22Rv1 (cell line): ENCODE measurements at regions not wholly inside any gene's neighbourhood (a gene's known extent, or its start where the extent isn't known, plus 50 kb on each side); places are given as distances from the start of the nearest gene placed in this dataset.

Experiments
- ZFX ChIP-seq: fragments of 450-650 bp; IDR thresholded peaks from 2 replicates; pipeline ENCODE4 v1.6.1; 2017; ENCODE audit warnings: antibody characterized with exemption, borderline replicate concordance
- TF ChIP-seq, protein P1 (sequence below): fragments of 450-650 bp; IDR thresholded peaks from 2 replicates; pipeline ENCODE4 v1.5.1; 2017; ENCODE audit warnings: mild to moderate bottlenecking

DNA sequence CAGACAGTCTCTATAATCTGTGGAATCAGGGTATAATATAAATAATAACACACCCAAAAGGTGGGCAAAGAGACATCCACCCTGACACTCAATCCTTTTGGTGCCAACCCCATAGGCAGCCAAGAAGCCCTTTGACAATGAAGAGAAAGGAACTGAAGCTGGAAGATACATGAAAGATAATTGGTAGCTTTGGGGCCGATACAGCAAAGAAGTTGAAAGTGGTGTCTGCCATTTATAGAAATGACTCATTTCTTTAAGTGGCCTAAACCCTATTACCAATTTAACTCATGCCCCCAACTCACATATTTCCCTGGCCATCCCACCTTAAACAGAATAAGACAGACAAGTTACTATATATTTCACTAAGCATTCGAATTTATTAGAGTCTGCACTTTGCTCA, 167.0 kb downstream of the ZC3H11B start:
- TF ChIP-seq, protein P1, sequence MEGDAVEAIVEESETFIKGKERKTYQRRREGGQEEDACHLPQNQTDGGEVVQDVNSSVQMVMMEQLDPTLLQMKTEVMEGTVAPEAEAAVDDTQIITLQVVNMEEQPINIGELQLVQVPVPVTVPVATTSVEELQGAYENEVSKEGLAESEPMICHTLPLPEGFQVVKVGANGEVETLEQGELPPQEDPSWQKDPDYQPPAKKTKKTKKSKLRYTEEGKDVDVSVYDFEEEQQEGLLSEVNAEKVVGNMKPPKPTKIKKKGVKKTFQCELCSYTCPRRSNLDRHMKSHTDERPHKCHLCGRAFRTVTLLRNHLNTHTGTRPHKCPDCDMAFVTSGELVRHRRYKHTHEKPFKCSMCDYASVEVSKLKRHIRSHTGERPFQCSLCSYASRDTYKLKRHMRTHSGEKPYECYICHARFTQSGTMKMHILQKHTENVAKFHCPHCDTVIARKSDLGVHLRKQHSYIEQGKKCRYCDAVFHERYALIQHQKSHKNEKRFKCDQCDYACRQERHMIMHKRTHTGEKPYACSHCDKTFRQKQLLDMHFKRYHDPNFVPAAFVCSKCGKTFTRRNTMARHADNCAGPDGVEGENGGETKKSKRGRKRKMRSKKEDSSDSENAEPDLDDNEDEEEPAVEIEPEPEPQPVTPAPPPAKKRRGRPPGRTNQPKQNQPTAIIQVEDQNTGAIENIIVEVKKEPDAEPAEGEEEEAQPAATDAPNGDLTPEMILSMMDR: no peak
- TF ChIP-seq ZFX: no peak
